ENCODE measurements at regions not wholly inside any gene's neighbourhood (a gene's known extent, or its start where the extent isn't known, plus 50 kb on each side); places are given as distances from the start of the nearest gene placed in this dataset.

DNA sequence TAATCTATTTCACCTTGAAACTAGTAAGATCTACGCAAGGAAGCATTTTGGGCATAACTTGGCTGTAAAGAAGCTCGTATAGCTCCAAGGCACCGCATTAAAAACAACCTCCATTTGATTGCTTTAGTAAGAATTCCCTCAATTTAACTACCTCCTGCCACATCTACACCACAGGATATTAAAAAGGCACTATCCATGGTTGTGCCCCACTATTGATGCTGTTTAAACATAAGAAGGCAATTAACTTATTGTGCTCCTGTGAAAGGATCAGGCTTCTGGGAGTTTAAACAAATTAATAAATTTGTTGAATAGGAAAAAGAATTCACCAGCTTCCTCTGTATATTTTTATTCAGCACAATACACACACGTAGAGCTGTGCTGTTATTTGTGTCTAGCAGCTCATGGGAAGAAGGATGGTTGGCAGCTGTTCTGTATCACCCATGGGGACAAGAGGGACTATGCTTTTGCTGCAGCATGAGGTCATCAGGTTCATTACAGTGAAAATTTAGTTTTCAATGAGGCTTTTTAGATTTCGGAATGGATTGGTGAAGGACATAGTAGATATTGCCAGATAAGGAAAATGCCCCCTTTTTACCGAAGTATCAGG, 513.3 kb downstream of the HAO1 start:
- no peak for DNase-seq

DNA sequence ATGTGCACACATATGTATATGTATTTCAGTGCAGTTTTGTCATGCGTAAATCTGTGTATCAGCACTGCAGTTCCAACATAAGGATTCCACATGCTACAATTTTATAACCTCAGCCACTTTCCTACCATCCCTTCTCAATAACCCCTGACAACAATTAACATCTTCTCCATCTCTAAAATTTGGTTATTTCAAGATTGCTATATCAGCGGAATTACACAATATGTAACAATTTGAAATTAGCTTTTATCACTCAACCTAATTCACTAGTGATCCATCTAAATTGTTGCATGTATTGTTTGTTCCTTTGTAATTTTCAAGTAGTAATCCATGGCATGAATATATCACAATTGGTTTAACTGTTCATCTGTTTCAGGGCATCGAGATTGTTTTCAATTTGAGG, 511.3 kb downstream of the HAO1 start:
- no peak for DNase-seq

DNA sequence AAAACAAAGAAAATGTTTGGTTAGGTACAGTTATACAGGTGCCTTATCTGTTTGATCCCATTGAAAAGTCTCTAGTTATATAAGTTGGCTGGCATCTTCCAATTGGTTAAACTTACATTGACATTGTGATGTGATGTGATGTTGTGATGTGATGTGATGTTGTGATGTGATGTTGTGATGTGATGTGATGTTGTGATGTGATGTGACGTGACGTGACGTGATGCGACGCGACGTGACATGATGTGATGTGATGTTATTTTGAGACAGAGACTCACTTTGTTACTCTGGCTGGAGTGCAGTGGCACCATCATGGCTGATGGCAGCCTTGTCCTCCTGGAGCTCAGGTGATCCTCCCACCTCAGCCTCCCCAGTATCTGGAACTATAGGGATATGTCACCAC, 507.6 kb downstream of the HAO1 start:
- DNase-seq, result no peak

DNA sequence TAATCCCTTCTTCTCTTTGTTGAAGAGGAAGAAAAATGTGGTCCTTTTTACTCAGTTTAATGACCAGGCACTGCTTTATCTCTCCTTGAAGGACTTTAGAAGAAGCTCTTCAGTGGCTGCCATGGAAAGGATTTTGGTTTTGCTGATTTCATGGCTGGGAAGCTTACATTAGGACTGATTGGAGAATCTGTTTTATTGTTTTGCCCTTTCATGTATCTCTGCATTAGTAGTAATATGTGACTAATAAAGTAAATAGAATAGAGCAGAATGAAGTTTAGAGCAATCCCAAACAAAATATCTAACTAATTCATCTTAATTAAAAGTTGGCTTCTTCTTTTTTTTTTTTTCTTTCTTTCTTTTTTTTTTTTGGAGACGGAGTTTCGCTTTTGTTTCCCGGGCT, 502.9 kb downstream of the HAO1 start:
- DNase-seq, result no peak

DNA sequence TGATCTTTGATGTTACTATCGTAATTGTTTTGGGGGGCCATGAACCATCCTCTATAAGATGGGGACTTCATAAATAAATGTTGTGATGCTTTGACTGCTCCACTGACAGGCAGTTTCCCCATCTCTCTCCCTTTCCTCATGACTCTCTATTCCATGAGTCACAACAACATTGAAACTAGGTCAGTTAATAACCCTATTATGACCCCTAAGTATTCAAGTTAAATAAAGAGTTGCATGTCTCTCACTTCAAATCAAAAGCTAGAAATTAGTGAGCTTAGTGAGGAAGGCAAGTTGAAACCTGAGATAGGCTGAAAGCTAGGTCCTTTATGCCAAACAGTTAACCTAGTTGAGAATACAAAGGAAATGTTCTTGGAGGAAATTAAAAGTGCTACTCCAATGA, 491.0 kb downstream of the HAO1 start:
- DNase-seq, result no peak

DNA sequence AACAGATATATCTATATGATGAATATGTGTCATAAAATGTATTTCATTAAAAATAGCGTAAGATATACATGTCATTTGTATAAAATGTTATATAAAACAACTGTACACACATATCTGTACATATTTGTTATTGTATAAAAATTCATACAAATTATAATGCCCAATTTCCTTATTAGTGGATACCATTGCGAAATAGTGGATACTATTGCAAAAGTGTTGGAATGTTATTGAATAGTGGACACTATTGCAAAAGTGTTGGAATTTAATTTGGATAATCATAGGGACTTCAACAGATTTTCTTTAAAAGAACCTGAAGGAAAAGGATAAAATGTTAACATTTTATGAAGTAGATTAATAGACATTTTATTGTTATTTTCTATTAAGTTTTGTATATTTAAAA, 487.4 kb downstream of the HAO1 start:
- no peak for DNase-seq

DNA sequence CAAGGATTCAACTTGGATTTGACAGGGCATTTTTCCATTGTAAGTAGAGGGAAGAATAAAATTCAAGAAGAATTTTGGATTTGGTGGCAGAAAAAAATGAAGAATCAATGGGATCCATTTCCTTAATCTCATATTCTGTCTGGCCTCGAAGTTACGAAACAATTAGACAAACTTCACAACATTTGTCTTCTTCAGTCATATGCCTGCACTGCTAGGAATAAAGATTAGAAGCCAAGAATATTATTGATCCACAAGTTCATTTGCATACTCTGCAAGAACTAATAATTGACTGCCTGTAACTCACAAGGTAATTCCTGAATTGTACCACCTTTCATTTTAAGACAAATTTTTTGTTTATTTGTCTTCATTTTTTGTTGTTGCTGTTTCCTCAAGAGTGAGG, 486.2 kb downstream of the HAO1 start:
- DNase-seq, result no peak

DNA sequence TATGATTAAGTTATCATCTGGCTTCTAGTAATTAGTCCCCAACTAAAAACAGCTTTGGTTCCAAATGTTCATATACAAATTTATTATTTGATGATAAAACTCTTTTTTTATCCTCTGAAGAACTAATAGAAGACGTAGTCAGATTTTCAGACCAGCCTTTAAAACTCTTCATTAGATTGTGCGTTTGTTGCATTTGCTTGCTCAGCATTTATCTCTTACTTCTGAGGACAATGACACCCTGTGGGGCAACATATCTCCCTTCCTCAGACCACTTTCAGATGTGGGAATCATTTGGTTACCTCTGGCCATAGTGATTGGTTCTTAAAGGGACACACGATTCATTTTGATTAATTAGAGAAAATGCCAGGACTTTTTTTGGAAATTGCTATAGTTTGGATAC, 481.8 kb downstream of the HAO1 start:
- no peak for DNase-seq

DNA sequence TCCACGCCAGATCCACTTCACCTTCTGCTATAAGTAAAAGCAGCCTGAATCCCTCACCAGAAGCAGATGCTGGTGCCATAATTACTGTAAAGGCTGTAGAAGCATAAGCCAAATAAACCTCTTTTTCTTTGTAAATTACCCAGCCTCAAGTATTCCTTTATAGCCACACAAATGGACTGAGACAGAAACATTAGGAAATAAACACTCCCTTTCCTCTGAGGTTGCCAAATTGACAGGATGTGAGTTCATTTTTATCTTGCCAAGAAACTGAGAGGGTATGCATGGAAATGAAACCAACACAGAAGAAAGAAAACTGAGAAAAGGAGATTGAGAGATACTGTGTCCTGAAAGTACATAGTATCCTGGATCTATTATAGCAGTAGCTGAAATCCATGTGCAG, 481.2 kb downstream of the HAO1 start:
- DNase-seq, result no peak

DNA sequence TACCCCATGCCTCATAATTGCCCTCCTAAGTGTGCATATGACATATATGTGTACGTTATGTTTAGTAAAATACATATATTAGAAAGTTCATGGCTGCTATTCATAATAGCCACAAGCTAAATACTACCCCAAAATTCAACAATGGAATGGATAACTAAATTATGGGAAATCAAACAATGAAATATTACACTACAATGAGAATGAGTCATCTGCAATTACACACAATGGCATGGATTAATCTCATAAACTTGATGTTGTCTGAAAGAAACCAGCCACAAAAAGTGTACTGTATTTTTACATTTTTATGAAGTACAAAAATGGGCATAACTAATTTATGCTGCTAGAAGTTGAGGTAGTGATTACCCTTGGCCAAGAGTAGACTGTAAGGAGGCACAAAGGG, 477.0 kb downstream of the HAO1 start:
- DNase-seq, result no peak

DNA sequence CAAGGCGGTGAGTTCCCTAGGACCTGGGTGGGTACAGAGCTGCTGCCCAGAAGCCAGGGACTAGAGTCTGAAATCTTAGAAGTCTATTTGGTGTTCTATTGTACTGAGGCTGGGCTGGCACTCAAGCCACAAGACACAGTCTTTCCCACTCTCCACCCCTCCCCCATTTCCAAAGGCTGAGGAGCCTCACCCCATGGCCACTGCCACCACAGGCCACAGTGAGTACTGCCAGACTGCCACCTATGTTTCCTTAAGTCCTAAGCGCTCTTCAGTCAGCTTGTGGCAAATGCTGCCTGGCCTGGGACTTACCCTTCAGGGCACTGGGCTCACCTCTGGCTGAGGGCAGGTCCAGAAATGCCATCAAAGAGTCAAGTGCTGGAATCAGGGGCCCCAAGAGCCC, 469.3 kb downstream of the HAO1 start:
- DNase-seq, result no peak

DNA sequence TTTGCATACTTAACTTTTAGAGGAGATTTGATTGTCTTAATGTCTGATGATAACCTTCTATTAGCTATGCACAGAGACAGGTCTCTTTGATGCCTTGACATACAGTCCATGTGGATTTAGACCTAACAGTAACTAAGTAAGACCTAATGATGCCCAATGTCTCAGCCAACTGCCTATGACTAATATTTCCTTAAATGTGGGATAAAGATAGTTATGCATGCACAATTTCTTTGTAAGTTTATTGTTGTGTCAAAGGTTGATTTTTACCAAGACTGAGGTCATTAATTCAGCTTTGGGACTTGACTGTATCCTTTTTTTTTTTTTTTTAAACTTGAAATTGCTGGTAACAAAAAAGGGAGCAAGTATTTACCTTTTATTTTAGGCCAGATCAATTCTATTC, 450.0 kb downstream of the HAO1 start:
- DNase-seq, result no peak

DNA sequence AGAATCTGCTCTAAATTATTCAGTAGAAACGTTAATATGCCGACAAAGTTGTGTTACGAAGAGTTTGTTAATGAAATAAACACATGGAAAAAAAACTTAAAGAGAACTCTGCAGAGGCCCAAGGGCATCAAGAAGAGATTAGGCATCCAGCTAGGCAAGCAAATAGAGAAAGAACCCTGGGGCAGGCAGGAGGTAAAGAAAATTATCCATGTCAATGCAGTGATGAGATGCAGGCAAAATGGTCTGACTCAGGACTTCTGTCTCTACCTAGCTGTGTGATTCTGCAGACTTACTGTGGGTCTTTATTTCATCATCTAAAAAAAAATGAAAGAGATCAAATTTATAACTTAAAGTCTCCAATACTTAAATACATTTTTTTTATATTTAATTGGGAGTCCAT, 448.0 kb downstream of the HAO1 start:
- no peak for DNase-seq

DNA sequence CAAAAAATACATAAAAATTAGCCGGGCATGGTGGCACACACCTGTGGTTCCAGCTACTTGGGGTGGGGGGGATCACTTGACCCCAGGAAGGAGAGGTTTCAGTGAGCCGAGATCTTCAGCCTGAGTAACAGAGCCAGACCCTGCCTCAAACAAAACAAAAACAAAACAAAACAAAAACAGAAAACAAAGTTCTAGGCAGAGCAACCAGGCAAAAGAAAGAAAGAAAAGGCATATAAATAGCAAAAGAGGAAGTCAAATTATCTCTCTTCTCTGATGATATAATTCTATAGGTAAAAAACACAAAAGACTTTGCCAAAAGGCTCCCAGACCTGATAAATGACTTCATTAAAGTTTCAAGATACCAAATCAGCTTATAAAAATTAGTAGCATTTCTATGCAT, 446.9 kb downstream of the HAO1 start:
- no peak for DNase-seq

DNA sequence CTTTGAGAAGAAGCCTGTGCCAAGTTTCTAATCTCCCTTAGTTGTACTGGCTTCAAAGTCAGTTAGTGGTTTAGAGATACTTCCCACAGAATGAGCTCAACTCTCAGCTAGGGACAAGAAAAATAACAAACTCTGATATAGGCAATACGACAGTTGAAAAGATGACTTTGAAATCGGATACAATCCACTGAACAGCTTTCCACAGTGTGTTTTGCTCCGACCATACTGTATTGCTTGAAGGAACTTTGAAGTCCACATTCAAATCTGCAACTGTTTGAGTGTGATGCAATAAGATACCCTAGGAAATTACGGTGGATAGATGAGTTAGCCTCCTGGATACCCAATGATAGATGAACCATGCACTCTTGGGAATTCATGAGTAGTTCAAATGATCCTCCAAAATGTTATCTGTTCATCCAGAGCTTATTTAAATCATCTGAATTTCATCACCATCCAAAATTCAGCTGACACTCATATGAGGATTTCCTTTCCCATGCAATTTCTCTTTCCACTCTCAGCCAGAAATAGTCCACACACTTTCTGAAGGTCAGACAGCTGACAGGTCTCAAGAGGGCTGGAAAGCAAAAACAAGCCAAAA, 443.8 kb downstream of the HAO1 start:
- DNase-seq, result no peak

DNA sequence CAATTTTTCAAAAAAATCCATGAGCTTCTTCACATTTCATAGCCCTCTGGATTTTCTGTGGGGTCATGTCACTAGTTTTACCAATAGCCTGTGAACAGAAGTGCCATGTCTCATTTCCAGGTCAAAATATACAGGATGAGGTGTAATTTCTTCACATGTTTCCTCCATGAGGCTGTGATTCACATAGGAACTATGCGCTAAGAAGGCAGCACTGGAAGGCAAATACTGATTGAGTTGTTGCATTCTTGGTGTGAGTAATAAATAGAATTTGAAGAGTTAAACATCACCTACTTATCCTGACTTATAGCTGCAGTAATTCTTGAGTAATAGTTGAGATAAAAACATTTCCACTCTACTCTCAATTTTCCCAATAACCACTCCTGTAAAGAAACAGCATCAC, 442.3 kb downstream of the HAO1 start:
- DNase-seq, result no peak

DNA sequence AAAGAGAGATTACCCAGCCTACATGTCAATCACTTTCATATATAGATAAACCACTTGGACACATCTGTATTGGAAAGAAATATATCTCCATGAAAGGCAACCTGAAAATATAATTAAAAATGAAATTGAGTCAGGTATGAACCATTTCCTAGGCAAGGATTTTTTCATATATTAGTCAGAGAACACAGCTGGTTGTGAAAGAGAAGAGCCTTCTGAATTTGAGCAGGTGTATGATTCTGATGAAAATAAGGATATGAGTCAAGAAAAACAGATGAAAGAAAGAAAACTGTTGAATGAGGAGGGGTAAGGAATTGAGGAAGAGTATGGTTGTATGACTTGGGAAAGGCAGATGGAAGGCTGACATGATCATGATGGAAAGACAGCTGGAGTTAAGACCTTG, 441.1 kb downstream of the HAO1 start:
- DNase-seq, result no peak

DNA sequence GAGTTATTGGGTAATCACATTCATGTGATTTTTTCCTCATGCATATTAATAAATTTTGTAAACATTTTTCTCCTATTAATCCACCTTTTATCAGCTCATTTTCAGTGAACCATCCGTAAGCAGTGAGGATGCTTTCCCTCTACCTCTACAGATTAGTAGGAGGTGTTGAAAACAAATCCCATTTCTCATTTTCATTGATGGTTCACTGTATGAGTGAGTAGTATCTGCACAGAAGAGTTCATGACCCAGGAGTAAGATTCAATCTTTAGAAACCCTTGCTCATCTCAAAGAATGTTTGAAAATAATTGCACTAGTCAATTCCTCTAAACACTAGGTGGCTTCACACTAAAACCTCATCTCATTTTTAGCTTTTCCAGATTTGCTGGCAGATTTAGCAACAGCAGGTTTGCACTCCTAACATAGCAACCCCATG, 440.0 kb downstream of the HAO1 start:
- DNase-seq, result no peak

DNA sequence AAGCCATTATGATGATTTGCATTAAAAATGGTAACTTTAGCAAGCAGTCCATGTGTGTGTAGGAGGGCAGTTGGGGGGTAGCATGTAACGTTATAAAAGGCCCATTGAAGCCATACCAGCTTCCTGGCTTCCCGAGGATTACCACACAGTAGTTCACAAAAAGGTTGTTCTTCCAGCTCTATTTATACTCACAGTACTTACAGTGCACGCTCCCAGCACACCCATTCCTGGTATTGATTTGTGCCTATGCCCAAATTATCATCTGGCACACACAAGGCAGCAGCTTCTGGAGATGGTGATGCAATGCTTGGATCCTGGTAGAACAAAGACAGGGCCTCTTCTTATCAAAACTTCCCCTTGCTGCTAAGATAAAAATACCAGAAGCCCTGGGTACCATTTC, 436.8 kb downstream of the HAO1 start:
- no peak for DNase-seq

DNA sequence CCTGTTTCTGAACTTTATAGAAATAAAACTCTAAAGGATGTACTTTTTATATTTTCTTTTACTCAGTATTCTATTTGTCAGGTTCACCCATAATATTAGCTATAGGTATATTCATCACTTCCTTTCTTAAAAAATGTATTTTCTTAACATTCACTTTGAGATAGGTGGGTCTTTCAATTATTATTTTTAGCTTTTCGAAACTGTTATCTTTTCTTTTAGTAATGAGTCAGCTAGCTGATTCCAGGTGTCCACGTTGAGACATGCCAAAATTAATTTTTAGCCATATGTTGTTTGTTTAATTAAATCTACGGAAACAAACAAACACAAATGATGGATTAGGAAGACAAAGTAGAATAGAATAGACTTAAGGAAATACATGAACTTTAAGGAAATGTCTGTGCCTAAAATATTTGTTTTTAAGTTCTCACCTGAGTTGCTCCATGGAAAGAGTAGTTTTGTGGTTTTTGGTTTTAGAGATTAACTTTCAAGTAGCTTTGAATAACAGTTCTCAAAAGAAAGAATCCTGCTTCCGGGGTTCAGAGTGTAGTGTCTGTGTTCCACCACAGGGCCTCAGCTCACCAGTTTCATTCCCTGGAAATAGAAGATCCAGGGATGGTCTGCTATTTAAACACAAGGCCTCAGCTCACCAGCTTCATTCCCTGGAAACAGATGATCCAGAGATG, 435.0 kb downstream of the HAO1 start:
- DNase-seq, result no peak

DNA sequence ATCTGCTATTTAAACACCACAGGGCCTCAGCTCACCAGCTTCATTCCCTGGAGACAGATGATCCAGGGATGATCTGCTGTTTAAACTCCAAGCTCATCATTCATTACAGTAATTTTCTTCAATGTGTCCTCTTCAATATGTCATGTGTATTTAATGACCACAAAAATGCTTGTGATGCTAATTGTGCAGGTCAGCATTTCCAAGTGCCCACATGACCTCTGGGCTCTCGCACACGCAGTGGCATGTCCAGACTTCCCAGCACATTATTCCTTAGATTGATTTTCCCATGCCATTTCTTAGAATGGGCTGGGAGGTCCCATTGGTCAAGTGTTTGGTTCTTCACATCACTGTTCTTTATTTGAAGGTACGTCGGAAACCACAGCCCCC, 434.4 kb downstream of the HAO1 start:
- no peak for DNase-seq

DNA sequence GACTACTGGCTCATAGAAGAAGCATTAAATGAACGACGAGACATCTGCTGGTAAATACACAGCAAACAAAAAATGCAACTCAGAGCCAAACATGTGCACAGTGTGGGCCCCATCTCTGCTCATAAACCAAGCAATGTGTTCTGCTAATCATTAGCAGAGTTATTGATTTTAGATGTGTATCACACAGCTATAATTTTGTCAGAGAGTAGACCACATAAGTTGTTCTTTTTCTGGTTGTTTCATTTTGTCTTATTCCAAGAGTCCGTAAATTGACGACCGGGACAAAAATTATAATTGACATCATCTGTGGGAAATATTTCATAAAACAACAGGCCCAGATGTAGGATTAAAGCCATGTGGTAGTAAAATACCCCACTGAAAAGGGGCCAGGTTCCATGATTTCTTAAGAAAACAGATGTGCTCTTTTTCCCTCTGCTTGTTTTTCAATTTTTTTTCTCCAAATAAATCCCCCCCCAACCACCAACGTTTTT, 423.6 kb downstream of the HAO1 start:
- no peak for DNase-seq

DNA sequence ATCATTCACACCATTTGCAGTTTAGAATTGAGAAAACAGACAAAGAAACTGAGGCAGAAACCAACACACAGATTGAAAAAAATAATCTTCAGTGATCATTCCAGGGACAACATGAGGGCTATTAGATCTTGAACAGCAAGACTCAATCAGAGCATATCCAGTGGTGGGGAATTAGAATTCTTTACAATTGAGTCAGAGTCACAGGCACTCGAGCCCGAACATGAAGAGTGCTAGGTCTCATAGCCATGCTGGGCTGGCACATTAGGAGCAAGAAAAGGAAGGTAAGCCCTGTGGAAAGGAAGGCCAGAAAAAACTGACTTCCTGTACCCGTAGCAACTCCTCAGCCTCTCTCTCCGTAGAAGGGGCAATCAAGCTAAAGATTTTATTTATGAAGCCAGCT, 419.9 kb downstream of the HAO1 start:
- DNase-seq, result no peak

DNA sequence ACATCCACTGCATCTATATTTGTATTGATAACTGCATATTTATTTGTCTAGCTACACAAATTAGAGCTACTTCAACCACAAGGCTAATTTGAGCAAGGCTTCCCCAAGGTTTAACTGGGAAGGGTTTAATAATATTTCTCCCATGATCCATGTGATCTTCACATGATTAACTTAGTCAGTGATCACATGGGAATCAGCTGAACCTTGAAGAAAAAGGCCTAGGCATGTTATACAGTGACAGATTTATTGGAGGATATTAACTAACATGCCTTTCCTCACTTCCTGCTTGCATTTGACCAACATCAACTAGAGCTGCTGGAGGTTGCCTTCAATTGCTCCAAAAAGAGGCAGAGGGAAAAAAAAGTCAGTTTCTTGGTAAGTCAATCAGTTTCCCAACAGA, 417.0 kb downstream of the HAO1 start:
- no peak for DNase-seq

DNA sequence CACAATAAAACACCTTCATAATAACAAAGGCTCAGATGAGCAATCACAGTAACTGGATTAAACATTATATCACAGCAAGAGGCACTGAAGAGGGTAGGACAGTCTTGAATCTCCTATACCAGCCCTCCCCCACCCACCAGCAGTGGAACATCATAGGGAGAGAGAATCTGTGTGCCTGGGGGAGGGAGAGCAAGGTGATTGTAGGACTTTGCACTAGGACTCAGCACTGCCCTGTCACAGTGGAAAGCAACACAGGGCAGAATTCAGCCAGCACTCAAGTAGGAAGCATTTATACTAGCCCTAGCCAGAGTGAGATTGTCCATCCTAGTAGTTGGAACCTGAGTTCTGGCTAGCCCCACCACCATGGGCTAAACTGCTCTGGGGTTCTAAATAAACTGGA, 400.2 kb downstream of the HAO1 start:
- no peak for DNase-seq
